Neutrophil (primary cell): ENCODE measurements at regions not wholly inside any gene's neighbourhood (a gene's known extent, or its start where the extent isn't known, plus 50 kb on each side); places are given as distances from the start of the nearest gene placed in this dataset.

Experiments
- H3K27ac ChIP-seq: fragments of 200-600 bp; sonication (generic); 2 replicates; pipeline ENCODE4 v1.5.1; 2016; ENCODE audit warnings: mild to moderate bottlenecking, moderate library complexity
- H3K27me3 ChIP-seq: fragments of 200-600 bp; sonication (generic); 2 replicates; pipeline ENCODE4 v1.6.0; 2016; ENCODE audit warnings: mild to moderate bottlenecking
- H3K36me3 ChIP-seq: fragments of 200-600 bp; sonication (generic); 2 replicates; pipeline ENCODE4 v1.5.1; 2017
- H3K4me1 ChIP-seq, 2 experiments: fragments of 200-600 bp in 1 of 2; sonication (generic) in 1 of 2; 1 replicate in 1 of 2; 2 replicates in 1 of 2; pipeline versions ENCODE4 v1.5.1 to v1.6.1; 2013 to 2016; ENCODE audit warnings: low read depth in 1 of 2, low read length in 1 of 2, mild to moderate bottlenecking in 1 of 2, moderate library complexity in 1 of 2; ENCODE audit not compliant: control insufficient read depth in 1 of 2, insufficient read depth in 1 of 2
- H3K4me3 ChIP-seq, 2 experiments: fragments of 200-600 bp in 1 of 2; sonication (generic) in 1 of 2; 1 replicate in 1 of 2; 2 replicates in 1 of 2; pipeline ENCODE4 v1.5.1; 2013 to 2016; ENCODE audit warnings: low read depth in 1 of 2, low read length in 1 of 2, mild to moderate bottlenecking in 1 of 2, moderate library complexity in 1 of 2
- H3K9me3 ChIP-seq: fragments of 200-600 bp; sonication (generic); 2 replicates; pipeline ENCODE4 v1.5.1; 2016
- TF ChIP-seq, protein P1 (sequence below): fragments of 200-600 bp; sonication (generic); IDR thresholded peaks from 2 replicates; pipeline ENCODE4 v1.5.1; 2016; ENCODE audit warnings: antibody characterized with exemption

DNA sequence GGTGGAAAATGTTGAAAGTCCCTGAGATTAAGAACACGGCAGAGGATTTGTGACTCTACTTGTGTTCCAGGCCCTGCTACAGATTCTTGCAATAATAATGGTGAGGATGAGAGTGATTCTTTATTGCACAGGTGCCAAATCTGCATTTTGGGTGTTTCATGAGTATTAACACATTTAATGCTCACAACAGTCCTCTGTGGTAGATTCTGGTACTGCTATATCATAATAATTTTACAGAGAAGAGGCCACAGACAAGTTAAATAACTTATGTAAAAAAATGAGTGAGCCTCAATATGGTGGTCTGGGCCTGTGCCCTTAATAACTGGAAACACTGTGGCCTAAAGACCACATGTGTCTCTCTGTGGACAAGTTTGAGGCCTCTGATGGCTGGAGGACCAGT, 124.3 kb downstream of the C4orf33 start:
- no peaks in the 10 kb centered on the region for H3K27me3 ChIP-seq
- H3K4me3 ChIP-seq: no peak overlapping the region
- H3K36me3 ChIP-seq: no peaks in the 10 kb centered on the region
- TF ChIP-seq, protein P1, sequence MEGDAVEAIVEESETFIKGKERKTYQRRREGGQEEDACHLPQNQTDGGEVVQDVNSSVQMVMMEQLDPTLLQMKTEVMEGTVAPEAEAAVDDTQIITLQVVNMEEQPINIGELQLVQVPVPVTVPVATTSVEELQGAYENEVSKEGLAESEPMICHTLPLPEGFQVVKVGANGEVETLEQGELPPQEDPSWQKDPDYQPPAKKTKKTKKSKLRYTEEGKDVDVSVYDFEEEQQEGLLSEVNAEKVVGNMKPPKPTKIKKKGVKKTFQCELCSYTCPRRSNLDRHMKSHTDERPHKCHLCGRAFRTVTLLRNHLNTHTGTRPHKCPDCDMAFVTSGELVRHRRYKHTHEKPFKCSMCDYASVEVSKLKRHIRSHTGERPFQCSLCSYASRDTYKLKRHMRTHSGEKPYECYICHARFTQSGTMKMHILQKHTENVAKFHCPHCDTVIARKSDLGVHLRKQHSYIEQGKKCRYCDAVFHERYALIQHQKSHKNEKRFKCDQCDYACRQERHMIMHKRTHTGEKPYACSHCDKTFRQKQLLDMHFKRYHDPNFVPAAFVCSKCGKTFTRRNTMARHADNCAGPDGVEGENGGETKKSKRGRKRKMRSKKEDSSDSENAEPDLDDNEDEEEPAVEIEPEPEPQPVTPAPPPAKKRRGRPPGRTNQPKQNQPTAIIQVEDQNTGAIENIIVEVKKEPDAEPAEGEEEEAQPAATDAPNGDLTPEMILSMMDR: no peak
- no peaks in the 10 kb centered on the region for H3K9me3 ChIP-seq
- no peak overlapping the region for H3K27ac ChIP-seq
- no peaks in the 10 kb centered on the region for H3K4me1 ChIP-seq

DNA sequence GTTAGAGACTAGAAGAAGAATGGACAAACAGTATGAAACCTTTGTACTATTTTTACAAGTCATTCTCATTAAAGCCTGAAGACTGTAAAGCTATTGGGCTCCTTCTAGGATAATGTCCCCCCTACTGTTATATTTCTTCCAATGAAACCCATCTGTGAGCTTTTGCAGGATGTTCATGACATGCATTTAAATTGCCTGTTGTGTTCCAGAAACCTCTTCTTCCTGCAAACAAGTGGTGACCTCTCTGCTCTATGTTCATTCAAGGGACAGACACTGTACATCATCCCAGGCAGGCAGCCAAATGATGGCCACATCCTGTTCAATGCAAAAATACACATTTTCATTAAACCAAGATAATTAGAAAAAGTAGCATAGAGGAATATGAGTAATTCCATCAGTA, 128.0 kb downstream of the C4orf33 start:
- Histone ChIP-seq H3K27me3 (no peaks in the 10 kb centered on the region), H3K27ac (no peak overlapping the region), H3K36me3 (no peaks in the 10 kb centered on the region)

DNA sequence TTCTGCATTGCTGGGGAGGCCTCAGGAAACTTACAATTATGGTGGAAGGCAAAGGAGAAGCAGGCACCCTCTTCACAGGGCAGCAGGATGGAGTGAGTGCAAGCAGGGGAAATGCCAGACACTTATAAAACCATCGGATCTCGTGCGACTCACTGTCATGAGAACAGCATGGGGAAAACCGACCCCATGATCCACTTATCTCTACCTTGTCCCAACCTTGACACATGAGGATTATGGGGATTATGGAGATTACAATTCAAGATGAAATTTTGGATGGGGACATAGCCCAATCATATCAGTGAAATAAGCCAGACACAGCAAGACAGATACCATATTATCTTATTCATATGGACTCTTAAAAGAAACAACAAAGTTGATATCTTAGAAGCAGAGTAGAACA, 134.9 kb downstream of the C4orf33 start:
- H3K4me1 ChIP-seq: no peaks in the 10 kb centered on the region
- H3K4me3 ChIP-seq: no peak overlapping the region
- H3K27ac ChIP-seq: no peak overlapping the region
- TF ChIP-seq, protein P1: no peak
- H3K36me3 ChIP-seq: no peaks in the 10 kb centered on the region
- H3K27me3 ChIP-seq: no peaks in the 10 kb centered on the region
- H3K9me3 ChIP-seq: no peaks in the 10 kb centered on the region

More for the DNA sequence above, 128.0 kb downstream of the C4orf33 start:
- Histone ChIP-seq H3K4me3 (no peak overlapping the region), H3K9me3 (no peaks in the 10 kb centered on the region), H3K4me1 (no peaks in the 10 kb centered on the region)
- TF ChIP-seq, protein P1: no peak

DNA sequence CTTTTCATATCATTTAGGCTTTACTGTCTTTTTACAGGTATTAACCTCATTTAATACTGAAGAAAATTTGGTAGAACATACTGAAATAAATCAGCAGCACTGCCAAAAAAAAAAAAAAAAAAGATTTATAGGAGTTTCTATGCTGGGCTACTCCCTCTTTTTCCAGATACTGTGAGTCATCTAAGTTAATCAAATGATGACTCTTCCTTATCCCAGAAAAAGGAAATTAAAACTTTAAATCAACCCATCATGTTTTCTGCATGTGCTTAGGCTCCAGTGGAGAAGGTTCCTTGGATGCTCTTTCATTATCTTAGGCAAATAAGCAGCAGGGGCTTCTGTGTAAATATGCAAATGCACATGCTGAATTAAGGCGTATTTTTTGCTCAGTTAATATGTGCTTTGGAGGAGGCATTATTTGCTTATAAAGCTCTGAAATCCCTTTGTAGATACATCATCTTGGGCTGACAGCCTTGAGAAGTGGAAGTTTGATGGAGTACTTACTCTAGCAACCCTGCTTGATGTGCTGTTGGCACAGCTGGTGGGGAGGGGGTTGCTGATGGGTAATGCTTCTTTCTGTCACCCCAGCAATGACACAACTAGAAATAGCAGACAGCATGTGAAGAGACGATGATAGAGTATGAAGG, 136.1 kb downstream of the C4orf33 start:
- Histone ChIP-seq H3K27ac (no peak overlapping the region), H3K4me3 (no peak overlapping the region), H3K9me3 (no peaks in the 10 kb centered on the region), H3K4me1 (no peaks in the 10 kb centered on the region), H3K27me3 (no peaks in the 10 kb centered on the region), H3K36me3 (no peaks in the 10 kb centered on the region)
- TF ChIP-seq, protein P1: no peak

DNA sequence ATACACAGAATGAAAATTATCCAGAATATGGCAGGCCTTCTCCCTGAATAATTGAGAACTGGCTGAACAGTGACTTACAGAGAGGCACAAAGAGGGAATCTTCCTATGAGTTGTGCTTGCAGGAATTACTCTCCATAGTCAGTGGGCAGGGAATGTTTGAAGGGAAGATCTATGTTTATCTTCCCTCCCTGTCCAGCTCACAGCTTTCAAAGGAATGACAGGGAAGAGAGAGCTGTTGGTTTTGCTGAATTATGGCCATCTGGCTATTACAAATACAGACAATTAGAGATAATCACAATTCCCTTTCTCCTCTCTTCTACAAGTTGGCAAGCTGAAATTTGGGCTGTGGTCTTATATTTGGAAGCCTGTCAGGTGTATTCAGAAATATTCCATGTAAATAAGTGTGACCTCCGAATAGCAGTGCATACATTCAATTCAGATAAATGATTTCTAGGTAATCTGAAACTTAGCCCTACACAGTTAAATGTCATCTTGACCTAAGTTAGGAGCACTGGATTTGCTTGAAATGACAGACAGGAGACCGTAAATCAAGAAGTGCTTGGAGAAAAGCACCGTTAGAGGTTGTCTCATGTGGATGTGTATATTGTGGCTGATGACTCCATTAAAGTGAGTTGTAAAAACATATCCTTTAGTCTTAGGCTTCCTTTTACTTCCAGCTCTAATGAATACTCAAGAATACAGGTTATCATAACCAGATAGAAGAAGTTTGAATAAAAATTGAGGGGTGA, 136.8 kb downstream of the C4orf33 start:
- Histone ChIP-seq H3K27ac (no peak overlapping the region), H3K27me3 (no peaks in the 10 kb centered on the region), H3K36me3 (no peaks in the 10 kb centered on the region), H3K4me3 (no peak overlapping the region), H3K9me3 (no peaks in the 10 kb centered on the region), H3K4me1 (no peaks in the 10 kb centered on the region)
- TF ChIP-seq, protein P1: no peak
